ENCODE measurements at regions not wholly inside any gene's neighbourhood (a gene's known extent, or its start where the extent isn't known, plus 50 kb on each side); places are given as distances from the start of the nearest gene placed in this dataset.

- ATAC-seq (no peak), FAIRE-seq (no peak), DNase-seq (ENCODE audit: extremely low read depth in 1 of 4, low spot score in 3 of 4) (no peak)
- H4K20me1 ChIP-seq (replicated peaks; ENCODE audit: control insufficient read depth, insufficient read depth, low read length) = no peaks in the 10 kb centered on the region
- H3K4me3 ChIP-seq = no peak overlapping the region
- POLR2A ChIA-PET = no interaction called here
- no peaks in the 10 kb centered on the region for H3K9me1 ChIP-seq (ENCODE audit: control insufficient read depth, insufficient read depth, low read length)
- H3K36me3 ChIP-seq (ENCODE audit: control insufficient read depth, insufficient read depth, low read length) = no peaks in the 10 kb centered on the region
- no peaks in the 10 kb centered on the region for H3K9me3 ChIP-seq (replicated peaks; ENCODE audit: control insufficient read depth, insufficient read depth, low read depth, low read length)
- TF ChIP-seq RBM25 (IDR thresholded peaks at IDR 0.05; ENCODE audit: low read depth, low read length, severe bottlenecking) (peak; percentile 19), ZNF695 (CRISPR knock-in tag; IDR thresholded peaks at IDR 0.05) (no peak), YY1 (IDR thresholded peaks at IDR 0.05; ENCODE audit: borderline replicate concordance in 1 of 3, control insufficient read depth in 1 of 3, extremely low read depth in 1 of 3, insufficient read depth in 3 of 3, insufficient read length in 1 of 3, insufficient replicate concordance in 2 of 3, low read depth in 1 of 3, low read length in 2 of 3) (no peak)
- CTCF ChIA-PET (ENCODE audit: low intra/inter-chr PET ratio) = no interaction called here
- no peak overlapping the region for H3K4me2 ChIP-seq (ENCODE audit: insufficient read depth, low read length)
- in situ Hi-C loops (cut with MboI) (no loop called here), intact Hi-C loops (cut with micrococcal nuclease) (no loop called here)
- no peak overlapping the region for H3K9ac ChIP-seq (ENCODE audit: insufficient read depth in 1 of 2, low read depth in 2 of 2, low read length in 2 of 2)
- H3K27ac ChIP-seq (ENCODE audit: extremely low read depth, low read depth, low read length) = no peak overlapping the region
- no peaks in the 10 kb centered on the region for H3K27me3 ChIP-seq (ENCODE audit: control insufficient read depth in 2 of 2, insufficient read depth in 2 of 2, low read length in 2 of 2)
- no peaks in the 10 kb centered on the region for H3K4me1 ChIP-seq (replicated peaks in 1 of 2; ENCODE audit: control insufficient read depth in 2 of 2, insufficient read depth in 2 of 2, low read length in 2 of 2)
- no TSS peak for BruUV-seq (replicated peaks)
- no peak overlapping the region for H2AFZ ChIP-seq (ENCODE audit: low read depth, low read length)
- no peaks in the 10 kb centered on the region for H3K79me2 ChIP-seq (ENCODE audit: control insufficient read depth, insufficient read depth, low read length)
- 8% methylated on average over 9 of the region's 9 CpGs for WGBS (ENCODE audit: insufficient coverage, low coverage, missing lambda C conversion rate)
These were observed 536.8 kb downstream of the MED13L start for GRCh38 chr12:115740586-115741155.

GRCh38 chr12:115737895-115738294, 539.6 kb downstream of the MED13L start:
- in situ Hi-C loops (cut with MboI) = no loop called here
- TF ChIP-seq HSF4 (CRISPR knock-in tag; IDR thresholded peaks at IDR 0.05; ENCODE audit: borderline replicate concordance) = no peak
- TF ChIP-seq ZNF398 (CRISPR knock-in tag; IDR thresholded peaks at IDR 0.05) = no peak
- TF ChIP-seq CBX5 (IDR thresholded peaks at IDR 0.05; ENCODE audit: borderline replicate concordance, low read depth) = no peak
- no peak for TF ChIP-seq GTF2E2 (tag; IDR thresholded peaks at IDR 0.05)
- TF ChIP-seq ZNF24 (IDR thresholded peaks at IDR 0.05) = no peak
- no peak for TF ChIP-seq HDAC6 (IDR thresholded peaks at IDR 0.05; ENCODE audit: low read depth, low read length)
- TF ChIP-seq TEAD4 (IDR thresholded peaks at IDR 0.05; ENCODE audit: low read length) = no peak
- no peak for TF ChIP-seq TEAD4 (CRISPR knock-in tag; IDR thresholded peaks at IDR 0.05; ENCODE audit: borderline replicate concordance)
- TF ChIP-seq MCM5 (IDR thresholded peaks at IDR 0.05; ENCODE audit: low read depth) = no peak
- TF ChIP-seq ESRRA (IDR thresholded peaks at IDR 0.05; ENCODE audit: borderline replicate concordance, low read depth) = no peak
- TF ChIP-seq ASH1L (IDR thresholded peaks at IDR 0.05; ENCODE audit: borderline replicate concordance, low read depth, partially characterized antibody) = no peak
- TF ChIP-seq ZNF589 (CRISPR knock-in tag; IDR thresholded peaks at IDR 0.05; ENCODE audit: low read depth) = no peak
- TF ChIP-seq BMI1 (IDR thresholded peaks at IDR 0.05; ENCODE audit: low read length) = no peak
- TF ChIP-seq NFXL1 (CRISPR knock-in tag; IDR thresholded peaks at IDR 0.05) = no peak

More at GRCh38 chr12:115737895-115738294, 539.6 kb downstream of the MED13L start:
- H3K4me1 ChIP-seq (replicated peaks in 1 of 2; ENCODE audit: control insufficient read depth in 2 of 2, insufficient read depth in 2 of 2, low read length in 2 of 2) = no peaks in the 10 kb centered on the region
- no TSS peak for BruUV-seq (replicated peaks)
- intact Hi-C loops (cut with micrococcal nuclease) = no loop called here
- H3K27me3 ChIP-seq (ENCODE audit: control insufficient read depth in 2 of 2, insufficient read depth in 2 of 2, low read length in 2 of 2) = no peaks in the 10 kb centered on the region
- no peaks in the 10 kb centered on the region for H3K9me3 ChIP-seq (replicated peaks; ENCODE audit: control insufficient read depth, insufficient read depth, low read depth, low read length)
- ChIA-PET CTCF (ENCODE audit: low intra/inter-chr PET ratio) (no interaction called here), POLR2A (no interaction called here)
- no peaks in the 10 kb centered on the region for H4K20me1 ChIP-seq (replicated peaks; ENCODE audit: control insufficient read depth, insufficient read depth, low read length)
- no peak overlapping the region for H3K4me2 ChIP-seq (ENCODE audit: insufficient read depth, low read length)
- no peak for ATAC-seq
- H3K79me2 ChIP-seq (ENCODE audit: control insufficient read depth, insufficient read depth, low read length) = no peaks in the 10 kb centered on the region
- no peak for FAIRE-seq
- H3K9ac ChIP-seq (ENCODE audit: insufficient read depth in 1 of 2, low read depth in 2 of 2, low read length in 2 of 2) = no peak overlapping the region
- 0% methylated on average over 2 of the region's 2 CpGs for WGBS (ENCODE audit: insufficient coverage, low coverage, missing lambda C conversion rate)
- no peak overlapping the region for H3K4me3 ChIP-seq
- no peaks in the 10 kb centered on the region for H3K9me1 ChIP-seq (ENCODE audit: control insufficient read depth, insufficient read depth, low read length)
- no peak overlapping the region for H3K27ac ChIP-seq (ENCODE audit: extremely low read depth, low read depth, low read length)
- no peak overlapping the region for H2AFZ ChIP-seq (ENCODE audit: low read depth, low read length)
- no peak for DNase-seq (ENCODE audit: extremely low read depth in 1 of 4, low spot score in 3 of 4)
- H3K36me3 ChIP-seq (ENCODE audit: control insufficient read depth, insufficient read depth, low read length) = no peaks in the 10 kb centered on the region

Measured in K562 (cell line).